ENCODE measurements at regions not wholly inside any gene's neighbourhood (a gene's known extent, or its start where the extent isn't known, plus 50 kb on each side); places are given as distances from the start of the nearest gene placed in this dataset.

GRCh38 chr11:58782066-58782465 lies 50.3 kb upstream of the GLYAT start:
- H3K27ac ChIP-seq = no peak overlapping the region
- no peaks in the 10 kb centered on the region for H3K27me3 ChIP-seq
- H3K4me3 ChIP-seq = no peak overlapping the region
- H3K36me3 ChIP-seq = no peaks in the 10 kb centered on the region
- WGBS, 2 donors = 68 to 81% methylated on average over 1 of the region's 1 CpG
- ATAC-seq = no peak
- no peak for FAIRE-seq
- no peaks in the 10 kb centered on the region for H3K4me1 ChIP-seq
- intact Hi-C loops (cut with DNase I) = loop anchor here in 1 of 3 donors (10.0 kb wide), 1 partner anchor 137 kb away; no protein-coding TSS in a partner anchor
- no peak for DNase-seq
- H3K9me3 ChIP-seq = no peaks in the 10 kb centered on the region
- TF ChIP-seq CTCF (IDR thresholded peaks at IDR 0.05) = no peak
